ENCODE measurements at regions not wholly inside any gene's neighbourhood (a gene's known extent, or its start where the extent isn't known, plus 50 kb on each side); places are given as distances from the start of the nearest gene placed in this dataset.
"Not testable (repeated sequence)": the region's sequence is repeated elsewhere in the genome, so short reads cannot be mapped to it uniquely, and the experiment has no call there.

- Mint-ChIP-seq H3K9me3 (no peaks in the 10 kb centered on the region), H3K27me3 (no peaks in the 10 kb centered on the region), H3K4me1 (no peaks in the 10 kb centered on the region), H3K36me3 (ENCODE audit: low read depth) (no peaks in the 10 kb centered on the region), H3K27ac (no peak overlapping the region), H3K4me3 (no peak overlapping the region)
- no peak for ATAC-seq (replicated peaks)
Observed at GRCh38 chr2:138333121-138333520, 168.4 kb upstream of the SPOPL start.

- H3K9me3 Mint-ChIP-seq = no peaks in the 10 kb centered on the region
- no peak for ATAC-seq (replicated peaks)
- H3K27ac Mint-ChIP-seq = no peak overlapping the region
- H3K4me1 Mint-ChIP-seq = no peaks in the 10 kb centered on the region
- H3K36me3 Mint-ChIP-seq (ENCODE audit: low read depth) = no peaks in the 10 kb centered on the region
- H3K27me3 Mint-ChIP-seq = no peaks in the 10 kb centered on the region
- H3K4me3 Mint-ChIP-seq = no peak overlapping the region
Observed at GRCh38 chr2:138333677-138334076, 167.9 kb upstream of the SPOPL start.

GRCh38 chr2:138334323-138334722, 167.2 kb upstream of the SPOPL start:
- H3K27me3 Mint-ChIP-seq = no peaks in the 10 kb centered on the region
- H3K4me1 Mint-ChIP-seq = no peaks in the 10 kb centered on the region
- no peak overlapping the region for H3K27ac Mint-ChIP-seq
- H3K9me3 Mint-ChIP-seq = no peaks in the 10 kb centered on the region
- no peak overlapping the region for H3K4me3 Mint-ChIP-seq
- H3K36me3 Mint-ChIP-seq (ENCODE audit: low read depth) = no peaks in the 10 kb centered on the region
- ATAC-seq (replicated peaks) = no peak

- no peaks in the 10 kb centered on the region for H3K4me1 Mint-ChIP-seq
- H3K9me3 Mint-ChIP-seq = no peaks in the 10 kb centered on the region
- no peaks in the 10 kb centered on the region for H3K36me3 Mint-ChIP-seq (ENCODE audit: low read depth)
- H3K27ac Mint-ChIP-seq = no peak overlapping the region
- no peaks in the 10 kb centered on the region for H3K27me3 Mint-ChIP-seq
- ATAC-seq (replicated peaks) = no peak
- no peak overlapping the region for H3K4me3 Mint-ChIP-seq
Observed at GRCh38 chr2:138335036-138335435, 166.5 kb upstream of the SPOPL start.

- Mint-ChIP-seq H3K27ac (no peak overlapping the region), H3K9me3 (no peaks in the 10 kb centered on the region), H3K27me3 (no peaks in the 10 kb centered on the region), H3K4me1 (no peaks in the 10 kb centered on the region), H3K36me3 (ENCODE audit: low read depth) (no peaks in the 10 kb centered on the region), H3K4me3 (no peak overlapping the region)
- no peak for ATAC-seq (replicated peaks)
Observed at GRCh38 chr2:138336146-138336545, 165.4 kb upstream of the SPOPL start.

- no peak for ATAC-seq (replicated peaks)
- H3K9me3 Mint-ChIP-seq = no peaks in the 10 kb centered on the region
- no peaks in the 10 kb centered on the region for H3K4me1 Mint-ChIP-seq
- H3K4me3 Mint-ChIP-seq = no peak overlapping the region
- H3K36me3 Mint-ChIP-seq (ENCODE audit: low read depth) = no peaks in the 10 kb centered on the region
- H3K27ac Mint-ChIP-seq = no peak overlapping the region
- no peaks in the 10 kb centered on the region for H3K27me3 Mint-ChIP-seq
Observed at GRCh38 chr2:138355244-138355643, 146.3 kb upstream of the SPOPL start.

- Mint-ChIP-seq H3K9me3 (peaks cover 1% of the 10 kb centered on the region), H3K4me3 (no peak overlapping the region), H3K36me3 (ENCODE audit: low read depth) (no peaks in the 10 kb centered on the region), H3K27ac (no peak overlapping the region), H3K4me1 (no peaks in the 10 kb centered on the region), H3K27me3 (no peaks in the 10 kb centered on the region)
- ATAC-seq (replicated peaks) = no peak
Observed at GRCh38 chr2:138356178-138356577, 145.4 kb upstream of the SPOPL start.

- Mint-ChIP-seq H3K4me3 (no peak overlapping the region), H3K27ac (no peak overlapping the region), H3K4me1 (no peaks in the 10 kb centered on the region), H3K36me3 (ENCODE audit: low read depth) (no peaks in the 10 kb centered on the region), H3K27me3 (peaks cover 7% of the 10 kb centered on the region), H3K9me3 (peaks cover 4% of the 10 kb centered on the region)
- no peak for ATAC-seq (replicated peaks)
Observed at GRCh38 chr2:138359532-138359931, 142.0 kb upstream of the SPOPL start.

GRCh38 chr2:138364554-138365162, 136.9 kb upstream of the SPOPL start:
- no peak overlapping the region for H3K4me3 Mint-ChIP-seq
- no peaks in the 10 kb centered on the region for H3K36me3 Mint-ChIP-seq (ENCODE audit: low read depth)
- peaks cover 4% of the 10 kb centered on the region for H3K9me3 Mint-ChIP-seq
- ATAC-seq (replicated peaks) = no peak
- H3K27ac Mint-ChIP-seq = no peak overlapping the region
- H3K4me1 Mint-ChIP-seq = no peaks in the 10 kb centered on the region
- peaks cover 7% of the 10 kb centered on the region for H3K27me3 Mint-ChIP-seq

- no peaks in the 10 kb centered on the region for H3K36me3 Mint-ChIP-seq (ENCODE audit: low read depth)
- no peak overlapping the region for H3K27ac Mint-ChIP-seq
- H3K27me3 Mint-ChIP-seq = peaks cover 7% of the 10 kb centered on the region
- no peaks in the 10 kb centered on the region for H3K4me1 Mint-ChIP-seq
- no peak for ATAC-seq (replicated peaks)
- H3K9me3 Mint-ChIP-seq = peaks cover 4% of the 10 kb centered on the region
- H3K4me3 Mint-ChIP-seq = no peak overlapping the region
Observed at GRCh38 chr2:138365581-138365980, 136.0 kb upstream of the SPOPL start.

- Mint-ChIP-seq H3K4me1 (no peaks in the 10 kb centered on the region), H3K36me3 (ENCODE audit: low read depth) (no peaks in the 10 kb centered on the region), H3K27me3 (no peaks in the 10 kb centered on the region), H3K9me3 (no peaks in the 10 kb centered on the region), H3K27ac (no peak overlapping the region), H3K4me3 (no peak overlapping the region)
- no peak for ATAC-seq (replicated peaks)
Observed at GRCh38 chr2:138369856-138370255, 131.7 kb upstream of the SPOPL start.

- H3K27ac Mint-ChIP-seq = no peak overlapping the region
- H3K4me3 Mint-ChIP-seq = no peak overlapping the region
- H3K36me3 Mint-ChIP-seq (ENCODE audit: low read depth) = no peaks in the 10 kb centered on the region
- H3K27me3 Mint-ChIP-seq = no peaks in the 10 kb centered on the region
- no peaks in the 10 kb centered on the region for H3K4me1 Mint-ChIP-seq
- ATAC-seq (replicated peaks) = no peak
- no peaks in the 10 kb centered on the region for H3K9me3 Mint-ChIP-seq
Observed at GRCh38 chr2:138373993-138374408, 127.6 kb upstream of the SPOPL start.

GRCh38 chr2:138381373-138381772, 120.2 kb upstream of the SPOPL start:
- Mint-ChIP-seq H3K4me3 (no peak overlapping the region), H3K4me1 (no peaks in the 10 kb centered on the region), H3K27me3 (no peaks in the 10 kb centered on the region), H3K27ac (no peak overlapping the region), H3K9me3 (no peaks in the 10 kb centered on the region), H3K36me3 (ENCODE audit: low read depth) (no peaks in the 10 kb centered on the region)
- ATAC-seq (replicated peaks) = no peak

- no peaks in the 10 kb centered on the region for H3K9me3 Mint-ChIP-seq
- no peak overlapping the region for H3K4me3 Mint-ChIP-seq
Observed at GRCh38 chr2:138382672-138383071, 118.9 kb upstream of the SPOPL start.

GRCh38 chr2:138386191-138386590, 115.4 kb upstream of the SPOPL start:
- H3K4me3 Mint-ChIP-seq; H3K27ac Mint-ChIP-seq; H3K36me3 Mint-ChIP-seq (ENCODE audit: low read depth); H3K27me3 Mint-ChIP-seq; H3K9me3 Mint-ChIP-seq; H3K4me1 Mint-ChIP-seq; ATAC-seq (replicated peaks): not testable (repeated sequence)

More at GRCh38 chr2:138382672-138383071, 118.9 kb upstream of the SPOPL start:
- H3K27me3 Mint-ChIP-seq = no peaks in the 10 kb centered on the region
- H3K4me1 Mint-ChIP-seq = no peaks in the 10 kb centered on the region
- no peak overlapping the region for H3K27ac Mint-ChIP-seq
- H3K36me3 Mint-ChIP-seq (ENCODE audit: low read depth) = no peaks in the 10 kb centered on the region
- no peak for ATAC-seq (replicated peaks)

- Mint-ChIP-seq H3K36me3 (ENCODE audit: low read depth) (no peaks in the 10 kb centered on the region), H3K4me1 (no peaks in the 10 kb centered on the region)
- ATAC-seq (replicated peaks) = no peak
Observed at GRCh38 chr2:138389063-138389462, 112.5 kb upstream of the SPOPL start.

More at GRCh38 chr2:138389063-138389462, 112.5 kb upstream of the SPOPL start:
- H3K9me3 Mint-ChIP-seq = no peaks in the 10 kb centered on the region
- H3K27ac Mint-ChIP-seq = no peak overlapping the region
- H3K4me3 Mint-ChIP-seq = no peak overlapping the region
- no peaks in the 10 kb centered on the region for H3K27me3 Mint-ChIP-seq

All from activated T-helper 17 cell treated with anti-CD3 and anti-CD28 coated beads, Interleukin-2, amount 50 U/mL, for 72 hours (primary cell).